SK-N-SH (cell line): ENCODE measurements at regions not wholly inside any gene's neighbourhood (a gene's known extent, or its start where the extent isn't known, plus 50 kb on each side); places are given as distances from the start of the nearest gene placed in this dataset.

ENCODE experiments used
- CTCF ChIA-PET: fragments of 300-600, 350-600 bp; formaldehyde crosslinking; extraction: SDS; loops from one replicate; lab custom pipeline; 2021; lab: Yijun Ruan, JAX
- POLR2A ChIA-PET: fragments of 350-600 bp; sonication (Branson Sonifier 250); formaldehyde crosslinking; extraction: SDS; loops from one replicate; lab custom pipeline; 2020; ENCODE audit warnings: antibody characterized with exemption, inconsistent platforms; lab: Yijun Ruan, JAX
- DNase-seq: peaks from one replicate; pipeline ENCODE4 v3.0.0; 2012
- H2AFZ ChIP-seq: fragments of 200-600 bp; sonication (generic); 2 replicates; pipeline ENCODE4 v1.8.1; 2016; ENCODE audit warnings: antibody characterized with exemption, mild to moderate bottlenecking, low read depth
- H3F3A ChIP-seq: fragments of 200-600 bp; sonication (generic); replicated peaks from 2 replicates; pipeline ENCODE3; 2016; ENCODE audit warnings: antibody characterized with exemption, mild to moderate bottlenecking; ENCODE audit not compliant: insufficient read depth
- H3K27ac ChIP-seq, 2 experiments: fragments of 200-500 bp in 1 of 2; fragments of 200-600 bp in 1 of 2; sonication (Bioruptor generic) in 1 of 2; sonication (generic), shearing (Covaris generic) in 1 of 2; 2 replicates each; pipeline versions ENCODE4 v1.5.1 to v1.6.1; 2014 to 2016; ENCODE audit warnings: low read depth in 2 of 2, inconsistent platforms in 1 of 2, low read length in 1 of 2, mild to moderate bottlenecking in 1 of 2, mixed read lengths in 1 of 2
- H3K27me3 ChIP-seq: fragments of 200-600 bp; sonication (generic), shearing (Covaris generic); 2 replicates; pipeline ENCODE4 v1.6.1; 2016; ENCODE audit warnings: mixed run types; ENCODE audit not compliant: insufficient read depth
- H3K36me3 ChIP-seq, 2 experiments: fragments of 200-500 bp in 1 of 2; fragments of 200-600 bp in 1 of 2; sonication (Bioruptor generic) in 1 of 2; sonication (generic) in 1 of 2; replicated peaks in 1 of 2; 2 replicates each; pipeline versions ENCODE3 to v1.5.1; 2014 to 2016; ENCODE audit warnings: low read length in 1 of 2, mild to moderate bottlenecking in 1 of 2; ENCODE audit not compliant: insufficient read depth in 2 of 2, control insufficient read depth in 1 of 2
- H3K4me1 ChIP-seq, 2 experiments: fragments of 200-500 bp in 1 of 2; fragments of 200-600 bp in 1 of 2; sonication (Bioruptor generic) in 1 of 2; sonication (generic), shearing (Covaris generic) in 1 of 2; 2 replicates each; pipeline versions ENCODE4 v1.5.1 to v1.6.1; 2014 to 2016; ENCODE audit warnings: low read depth in 1 of 2, low read length in 1 of 2, mixed run types in 1 of 2; ENCODE audit not compliant: insufficient read depth in 2 of 2, control insufficient read depth in 1 of 2
- H3K4me2 ChIP-seq: fragments of 200-600 bp; sonication (generic), shearing (Covaris generic); 2 replicates; pipeline ENCODE4 v1.6.1; 2017; ENCODE audit warnings: mixed run types
- H3K4me3 ChIP-seq, 2 experiments: fragments of 200-500 bp in 1 of 2; fragments of 200-600 bp in 1 of 2; sonication (Bioruptor generic) in 1 of 2; sonication (generic), shearing (Covaris generic) in 1 of 2; 2 replicates each; pipeline versions ENCODE4 v1.5.1 to v1.8.1; 2014 to 2016; ENCODE audit warnings: low read depth in 2 of 2, inconsistent platforms in 1 of 2, low read length in 1 of 2, mild to moderate bottlenecking in 1 of 2, mixed read lengths in 1 of 2, moderate library complexity in 1 of 2
- H3K79me2 ChIP-seq: fragments of 200-600 bp; sonication (generic); 2 replicates; pipeline ENCODE4 v1.8.1; 2017; ENCODE audit warnings: mild to moderate bottlenecking; ENCODE audit not compliant: insufficient read depth
- H3K9ac ChIP-seq: fragments of 200-600 bp; sonication (generic); 2 replicates; pipeline ENCODE4 v1.6.1; 2017; ENCODE audit warnings: mixed run types
- H3K9me2 ChIP-seq: fragments of 200-600 bp; sonication (generic); 2 replicates; pipeline ENCODE4 v1.6.1; 2017; ENCODE audit warnings: mixed run types
- H3K9me3 ChIP-seq: fragments of 200-600 bp; sonication (generic); 2 replicates; pipeline ENCODE4 v1.6.1; 2017; ENCODE audit warnings: mixed run types, mild to moderate bottlenecking, moderate library complexity
- H4K20me1 ChIP-seq: fragments of 200-600 bp; sonication (generic); 2 replicates; pipeline ENCODE4 v1.6.1; 2017; ENCODE audit warnings: mild to moderate bottlenecking, mixed run types; ENCODE audit not compliant: insufficient read depth
- EP300 ChIP-seq, 2 experiments: IDR thresholded peaks; 2 replicates each; pipeline versions ENCODE4 v1.4.0 to v1.6.1; 2012; ENCODE audit warnings: borderline replicate concordance in 1 of 2, low read depth in 1 of 2, low read length in 1 of 2
- EZH2phosphoT487 ChIP-seq: fragments of 200-600 bp; sonication (generic); IDR thresholded peaks from 2 replicates; pipeline ENCODE4 v1.6.1; 2017; ENCODE audit warnings: low read depth, mixed run types, mild to moderate bottlenecking, antibody characterized with exemption, moderate library complexity, borderline replicate concordance
- FOSL2 ChIP-seq: IDR thresholded peaks from 2 replicates; pipeline ENCODE4 v1.4.0; 2012; ENCODE audit warnings: low read depth, mild to moderate bottlenecking, moderate library complexity, borderline replicate concordance
- FOXJ3 ChIP-seq: sonication (generic); formaldehyde crosslinking; IDR thresholded peaks from 2 replicates; pipeline ENCODE4 v1.5.1; 2020; ENCODE audit warnings: mild to moderate bottlenecking, missing genetic modification reagents
- FOXM1 ChIP-seq: IDR thresholded peaks from 2 replicates; pipeline ENCODE4 v1.4.0; 2012; ENCODE audit warnings: low read depth, mild to moderate bottlenecking
- GATA2 ChIP-seq: sonication (generic); formaldehyde crosslinking; IDR thresholded peaks from 2 replicates; pipeline ENCODE4 v1.5.0; 2020; ENCODE audit warnings: mild to moderate bottlenecking, missing genetic modification reagents
- JUND ChIP-seq: IDR thresholded peaks from 2 replicates; pipeline ENCODE4 v1.4.0; 2012
- MAX ChIP-seq: IDR thresholded peaks from 2 replicates; pipeline ENCODE4 v1.4.0; 2012; ENCODE audit warnings: low read depth
- MXI1 ChIP-seq: IDR thresholded peaks from 2 replicates; pipeline ENCODE4 v1.6.1; 2012; ENCODE audit warnings: mild to moderate bottlenecking, low read depth, low read length, improper control_type of control experiment
- NFIC ChIP-seq: IDR thresholded peaks from 2 replicates; pipeline ENCODE4 v1.4.0; 2012; ENCODE audit warnings: borderline replicate concordance
- NRF1 ChIP-seq: IDR thresholded peaks from 2 replicates; pipeline ENCODE4 v1.6.1; 2012; ENCODE audit warnings: low read depth, mild to moderate bottlenecking, low read length
- PBX3 ChIP-seq: IDR thresholded peaks from 2 replicates; pipeline ENCODE4; 2012
- POLR2AphosphoS5 ChIP-seq: IDR thresholded peaks from 2 replicates; pipeline ENCODE4 v1.6.1; 2012; ENCODE audit warnings: low read depth, low read length
- RAD21 ChIP-seq: IDR thresholded peaks from 2 replicates; pipeline ENCODE4 v1.6.1; 2012; ENCODE audit warnings: mild to moderate bottlenecking, low read length
- RCOR1 ChIP-seq: fragments of 150-350 bp; IDR thresholded peaks from 2 replicates; pipeline ENCODE4 v1.6.1; 2017; ENCODE audit warnings: antibody characterized with exemption, low read length
- REST ChIP-seq: IDR thresholded peaks from 2 replicates; pipeline ENCODE4 v1.6.1; 2012; ENCODE audit warnings: mild to moderate bottlenecking, low read depth, low read length, moderate library complexity
- RXRA ChIP-seq: IDR thresholded peaks from 2 replicates; pipeline ENCODE4 v1.4.0; 2012; ENCODE audit warnings: low read depth, mild to moderate bottlenecking, borderline replicate concordance
- SIN3A ChIP-seq: IDR thresholded peaks from 2 replicates; pipeline ENCODE4 v1.6.1; 2012; ENCODE audit warnings: low read depth, mild to moderate bottlenecking, low read length, moderate library complexity, borderline replicate concordance
- TEAD4 ChIP-seq: IDR thresholded peaks from 2 replicates; pipeline ENCODE4 v1.4.0; 2012; ENCODE audit warnings: mild to moderate bottlenecking, borderline replicate concordance; ENCODE audit not compliant: insufficient read depth
- USF1 ChIP-seq: IDR thresholded peaks from 2 replicates; pipeline ENCODE4 v1.4.0; 2012; ENCODE audit warnings: low read depth, borderline replicate concordance
- USF2 ChIP-seq: fragments of 150-350 bp; IDR thresholded peaks from 2 replicates; pipeline ENCODE4 v1.6.1; 2017; ENCODE audit warnings: antibody characterized with exemption, low read length, low read depth, borderline replicate concordance
- YY1 ChIP-seq: IDR thresholded peaks from 2 replicates; pipeline ENCODE4 v1.4.0; 2012; ENCODE audit warnings: low read depth, mild to moderate bottlenecking

GRCh38 chr20:24190905-24191304 is 202.3 kb upstream of the GGTLC1 start (continued):
- no peak for TF ChIP-seq EP300 (IDR thresholded peaks at IDR 0.05; ENCODE audit: borderline replicate concordance in 1 of 2, low read depth in 1 of 2, low read length in 1 of 2)
- TF ChIP-seq REST = no peak
- TF ChIP-seq POLR2AphosphoS5 = no peak
- TF ChIP-seq RAD21 = no peak
- TF ChIP-seq USF2 = no peak
- no peak for TF ChIP-seq SIN3A

- TF ChIP-seq RAD21 (no peak), FOSL2 (no peak), EZH2phosphoT487 (no peak), POLR2AphosphoS5 (no peak), MXI1 (no peak), NRF1 (no peak), RCOR1 (no peak), YY1 (no peak), FOXJ3 (CRISPR knock-in tag) (no peak), SIN3A (no peak), NFIC (no peak), PBX3 (no peak), JUND (no peak), REST (no peak), FOXM1 (no peak), USF1 (no peak), MAX (no peak), RXRA (no peak), TEAD4 (no peak), GATA2 (CRISPR knock-in tag) (no peak)
- POLR2A ChIA-PET = no interaction called here
Observed at GRCh38 chr20:24185791-24186190, 197.2 kb upstream of the GGTLC1 start.

More at GRCh38 chr20:24185791-24186190, 197.2 kb upstream of the GGTLC1 start:
- DNase-seq = no peak
- H3K36me3 ChIP-seq = no peaks in the 10 kb centered on the region
- no peaks in the 10 kb centered on the region for H3K27me3 ChIP-seq
- H3K4me2 ChIP-seq = no peak overlapping the region
- no peaks in the 10 kb centered on the region for H3F3A ChIP-seq
- H3K9ac ChIP-seq = no peak overlapping the region
- no peak overlapping the region for H2AFZ ChIP-seq
- CTCF ChIA-PET = interaction anchor here (1.4 kb wide), 1 partner anchor 37 kb away, joined by 5 read pairs; no protein-coding TSS in a partner anchor
- H4K20me1 ChIP-seq = no peaks in the 10 kb centered on the region
- H3K4me1 ChIP-seq = no peaks in the 10 kb centered on the region
- H3K9me2 ChIP-seq = no peaks in the 10 kb centered on the region
- no peak overlapping the region for H3K27ac ChIP-seq
- H3K79me2 ChIP-seq = no peaks in the 10 kb centered on the region
- H3K9me3 ChIP-seq = 0 out of 2 replicates have a peak, but pooled peaks cover 6% of the 10 kb centered on the region
- no peak overlapping the region for H3K4me3 ChIP-seq
